IMR-90 (cell line): ENCODE measurements at regions not wholly inside any gene's neighbourhood (a gene's known extent, or its start where the extent isn't known, plus 50 kb on each side); places are given as distances from the start of the nearest gene placed in this dataset.

Source experiments
- ATAC-seq: fragments of 200-7000 bp; cut with Tn5 transposase; 2 replicates; pipeline ENCODE4 v1.9.1; 2020; ENCODE audit warnings: low read depth, mild to moderate bottlenecking, moderate library complexity
- BruUV-seq: library from RNA; stranded (reverse); fragments of 400-500 nt; replicated peaks from 2 replicates; lab custom pipeline; 2021; lab: Mats Ljungman, UMichigan
- CTCF ChIA-PET: fragments of 300-600 bp; formaldehyde crosslinking; extraction: SDS; loops from one replicate; lab custom pipeline; 2021; ENCODE audit warnings: antibody characterized with exemption; lab: Yijun Ruan, JAX
- POLR2A ChIA-PET: fragments of 300-600 bp; sonication (Branson Sonifier 250); formaldehyde crosslinking; loops from one replicate; lab custom pipeline; 2022; ENCODE audit warnings: antibody characterized with exemption; ENCODE audit not compliant: unreplicated experiment; lab: Charles Lee
- DNase-seq: peaks from one replicate; pipeline ENCODE4 v3.0.0; 2013
- H2AFZ ChIP-seq: replicated peaks from 2 replicates; pipeline ENCODE3; 2013; ENCODE audit warnings: low read length, mild to moderate bottlenecking; ENCODE audit not compliant: poor library complexity
- H2AK5ac ChIP-seq: 2 replicates; pipeline ENCODE4 v1.6.1; 2013; ENCODE audit warnings: low read depth, low read length, inconsistent platforms
- H2AK9ac ChIP-seq: replicated peaks from 2 replicates; pipeline ENCODE3; 2013; ENCODE audit warnings: mild to moderate bottlenecking, low read depth, low read length, moderate library complexity; ENCODE audit not compliant: poor library complexity
- H2BK120ac ChIP-seq: 2 replicates; pipeline ENCODE4 v1.6.1; 2013; ENCODE audit warnings: low read depth, low read length, inconsistent platforms
- H2BK15ac ChIP-seq: 3 replicates; pipeline ENCODE4 v1.6.1; 2013; ENCODE audit warnings: low read depth, low read length, inconsistent platforms
- H2BK20ac ChIP-seq: 2 replicates; pipeline ENCODE4 v1.6.1; 2013; ENCODE audit warnings: low read depth, mild to moderate bottlenecking, inconsistent platforms, low read length, moderate library complexity
- H2BK5ac ChIP-seq: 2 replicates; pipeline ENCODE4 v1.6.1; 2013; ENCODE audit warnings: mild to moderate bottlenecking, low read depth, low read length, inconsistent platforms; ENCODE audit not compliant: poor library complexity, severe bottlenecking
- H3K14ac ChIP-seq: replicated peaks from 2 replicates; pipeline ENCODE4 v1.6.1; 2013; ENCODE audit warnings: low read depth, low read length, inconsistent platforms
- H3K18ac ChIP-seq: 2 replicates; pipeline ENCODE4 v1.6.1; 2013; ENCODE audit warnings: low read depth, low read length, control low read depth
- H3K23ac ChIP-seq: 2 replicates; pipeline ENCODE4 v1.6.1; 2013; ENCODE audit warnings: low read depth, low read length, inconsistent platforms
- H3K27ac ChIP-seq: 2 replicates; pipeline ENCODE4 v1.5.1; 2013; ENCODE audit warnings: mild to moderate bottlenecking, control low read depth, low read length; ENCODE audit not compliant: insufficient read depth
- H3K27me3 ChIP-seq: 2 replicates; pipeline ENCODE4 v1.6.1; 2013; ENCODE audit warnings: low read length; ENCODE audit not compliant: control insufficient read depth, insufficient read depth
- H3K36me3 ChIP-seq: 2 replicates; pipeline ENCODE4 v1.6.1; 2013; ENCODE audit warnings: low read length, mixed read lengths; ENCODE audit not compliant: control insufficient read depth, insufficient read depth
- H3K4ac ChIP-seq: 2 replicates; pipeline ENCODE4 v1.6.1; 2013; ENCODE audit warnings: low read depth, low read length, inconsistent platforms
- H3K4me1 ChIP-seq: 2 replicates; pipeline ENCODE4 v1.6.1; 2013; ENCODE audit warnings: low read length, mixed read lengths; ENCODE audit not compliant: control insufficient read depth, insufficient read depth
- H3K4me2 ChIP-seq: 2 replicates; pipeline ENCODE4 v1.6.1; 2013; ENCODE audit warnings: low read depth, mild to moderate bottlenecking, control low read depth, low read length, moderate library complexity
- H3K4me3 ChIP-seq: 2 replicates; pipeline ENCODE4 v1.5.1; 2013; ENCODE audit warnings: low read depth, mild to moderate bottlenecking, control low read depth, low read length, moderate library complexity; ENCODE audit not compliant: insufficient read depth
- H3K56ac ChIP-seq: 2 replicates; pipeline ENCODE4 v1.6.1; 2013; ENCODE audit warnings: low read length, inconsistent platforms; ENCODE audit not compliant: insufficient read depth; ENCODE audit errors: extremely low read depth
- H3K79me1 ChIP-seq, 2 experiments: 2 replicates each; pipeline ENCODE4 v1.6.1; 2013; ENCODE audit warnings: low read length in 2 of 2, inconsistent platforms in 1 of 2, low read depth in 1 of 2
- H3K9ac ChIP-seq: 2 replicates; pipeline ENCODE4 v1.6.1; 2013; ENCODE audit warnings: low read depth, low read length, control low read depth
- H3K9me1 ChIP-seq: 2 replicates; pipeline ENCODE4 v1.6.1; 2013; ENCODE audit warnings: low read length, inconsistent platforms; ENCODE audit not compliant: insufficient read depth
- H3K9me3 ChIP-seq: 2 replicates; pipeline ENCODE4 v1.6.1; 2013; ENCODE audit warnings: low read length; ENCODE audit not compliant: control insufficient read depth, insufficient read depth
- H4K20me1 ChIP-seq: 2 replicates; pipeline ENCODE4 v1.6.1; 2013; ENCODE audit warnings: low read length, inconsistent platforms; ENCODE audit not compliant: insufficient read depth
- H4K5ac ChIP-seq: 2 replicates; pipeline ENCODE4 v1.6.1; 2013; ENCODE audit warnings: mild to moderate bottlenecking, low read depth, low read length, control low read depth
- H4K8ac ChIP-seq, 2 experiments: 2 replicates each; pipeline ENCODE4 v1.6.1; 2013; ENCODE audit warnings: low read depth in 2 of 2, low read length in 2 of 2, control low read depth in 1 of 2, inconsistent platforms in 1 of 2
- H4K91ac ChIP-seq: 2 replicates; pipeline ENCODE4 v1.6.1; 2013; ENCODE audit warnings: low read depth, low read length, inconsistent platforms; ENCODE audit not compliant: insufficient read depth
- BHLHE40 ChIP-seq: fragments of 150-350 bp; IDR thresholded peaks from 2 replicates; pipeline ENCODE4 v1.6.1; 2016; ENCODE audit warnings: mild to moderate bottlenecking, low read depth, low read length
- CEBPB ChIP-seq: IDR thresholded peaks from 2 replicates; pipeline ENCODE4 v1.6.1; 2012; ENCODE audit warnings: low read depth, low read length, improper control_type of control experiment
- CHD1 ChIP-seq: IDR thresholded peaks from 2 replicates; pipeline ENCODE4 v1.6.1; 2012; ENCODE audit warnings: low read depth, low read length, improper control_type of control experiment
- FOS ChIP-seq: fragments of 150-350 bp; IDR thresholded peaks from 2 replicates; pipeline ENCODE4 v1.6.1; 2016; ENCODE audit warnings: low read depth, low read length
- MAFK ChIP-seq: IDR thresholded peaks from 2 replicates; pipeline ENCODE4 v1.6.1; 2012; ENCODE audit warnings: low read depth, low read length, improper control_type of control experiment
- MAZ ChIP-seq: IDR thresholded peaks from 2 replicates; pipeline ENCODE4 v1.6.1; 2012; ENCODE audit warnings: low read depth, mild to moderate bottlenecking, low read length, improper control_type of control experiment, moderate library complexity, borderline replicate concordance
- MXI1 ChIP-seq: IDR thresholded peaks from 2 replicates; pipeline ENCODE4 v1.6.1; 2012; ENCODE audit warnings: low read depth, mild to moderate bottlenecking, low read length, moderate library complexity, borderline replicate concordance
- POLR2A ChIP-seq: IDR thresholded peaks from 2 replicates; pipeline ENCODE4 v1.6.1; 2012; ENCODE audit warnings: mild to moderate bottlenecking, low read depth, low read length
- RAD21 ChIP-seq: IDR thresholded peaks from 2 replicates; pipeline ENCODE4 v1.6.1; 2012; ENCODE audit warnings: low read length, improper control_type of control experiment
- RCOR1 ChIP-seq: IDR thresholded peaks from 2 replicates; pipeline ENCODE4 v1.6.1; 2012; ENCODE audit warnings: mild to moderate bottlenecking, low read length, improper control_type of control experiment; ENCODE audit not compliant: insufficient replicate concordance
- RFX5 ChIP-seq: IDR thresholded peaks from 2 replicates; pipeline ENCODE4 v1.8.0; 2012; ENCODE audit warnings: low read depth, mild to moderate bottlenecking, low read length, moderate library complexity
- SMC3 ChIP-seq: fragments of 150-350 bp; IDR thresholded peaks from 2 replicates; pipeline ENCODE4 v1.6.1; 2016; ENCODE audit warnings: low read depth, mild to moderate bottlenecking, antibody characterized with exemption, low read length, moderate library complexity
- WGBS, 2 experiments: methylation state at CpG; one replicate each; pipeline versions ENCODE4 v1.1.5 to v1.1.7; 2013; ENCODE audit warnings: missing lambda C conversion rate in 2 of 2; ENCODE audit not compliant: insufficient read length in 1 of 2; ENCODE audit errors: extremely low coverage in 2 of 2; 5-methylcytosine and 5-hydroxymethylcytosine counted together
- dilution Hi-C: fragments of 300-500 bp; cut with HindIII; formaldehyde crosslinking; loops from one replicate; pipeline ENCODE4 v1.14.3; 2018; ENCODE audit warnings: low sequenced_read_pairs; ENCODE audit not compliant: unreplicated experiment
- in situ Hi-C: fragments of 300-500 bp; cut with MboI; formaldehyde crosslinking; loops from 3 replicates; pipeline ENCODE4 v1.14.3; 2019; ENCODE audit warnings: low sequenced_read_pairs, inconsistent platforms, mixed read lengths
- intact Hi-C: fragments of 100-400 bp; cut with micrococcal nuclease; formaldehyde crosslinking; loops from 2 replicates; pipeline ENCODE4 v1.10.0; 2022
- TF ChIP-seq, protein P1 (sequence below): conservative IDR thresholded peaks from 2 replicates; pipeline ENCODE4 v1.5.1; 2012; ENCODE audit warnings: mild to moderate bottlenecking, low read depth, low read length, improper control_type of control experiment
- TF ChIP-seq, protein P2 (sequence below): fragments of 150-350 bp; IDR thresholded peaks from 2 replicates; pipeline ENCODE4 v1.6.1; 2017; ENCODE audit warnings: mild to moderate bottlenecking, antibody characterized with exemption, low read length, low read depth

DNA sequence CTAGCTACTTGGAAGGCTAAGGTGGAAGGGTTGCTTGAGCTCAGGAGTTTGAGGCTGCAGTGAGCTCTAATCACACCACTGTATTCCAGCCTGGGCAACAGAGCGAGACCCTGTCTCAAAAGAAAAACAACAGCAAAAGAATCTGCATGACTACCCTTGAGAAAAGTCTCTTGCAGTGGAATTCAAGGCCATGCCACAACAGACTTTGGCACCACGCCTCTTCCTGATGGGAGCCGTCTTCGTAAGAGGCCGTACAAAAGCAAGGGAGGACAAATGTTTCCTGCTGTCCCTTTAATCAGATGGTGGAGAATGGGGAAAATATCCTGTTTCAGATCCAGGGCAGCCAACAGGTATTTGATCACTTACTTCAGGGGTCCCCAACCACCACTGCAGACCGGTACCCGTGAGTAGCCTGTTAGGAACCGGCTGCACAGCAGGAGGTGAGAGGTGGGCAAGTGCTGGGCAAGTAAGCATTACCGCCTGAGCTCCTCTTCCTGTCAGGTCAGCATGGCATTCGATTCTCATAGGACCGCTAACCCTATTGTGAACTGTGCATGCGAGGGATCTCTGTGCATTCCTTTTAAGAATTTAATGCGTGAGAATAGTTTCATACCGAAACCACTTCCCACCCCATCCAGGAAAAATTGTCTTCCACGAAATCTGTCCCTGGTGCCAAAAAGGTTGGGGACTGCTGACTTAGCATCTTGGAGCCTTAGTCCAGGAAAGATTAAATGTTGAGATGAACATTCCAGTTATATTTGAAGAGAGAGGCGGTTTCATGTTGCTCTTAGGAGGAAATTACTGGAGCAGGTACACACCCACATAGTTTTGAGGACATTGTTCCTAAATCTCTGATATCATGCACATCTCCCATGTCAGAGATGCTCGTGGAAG lies 94.4 kb upstream of the XPO1 start:
- H3K36me3 ChIP-seq, result no peaks in the 10 kb centered on the region
- no peak overlapping the region for H3K9ac ChIP-seq
- ATAC-seq (no peak), DNase-seq (no peak)
- intact Hi-C loops, result no loop called here
- H2BK5ac ChIP-seq, result no peak overlapping the region
- POLR2A ChIA-PET, result no interaction called here
- no peaks in the 10 kb centered on the region for H3K9me1 ChIP-seq
- no peak overlapping the region for H3K4me3 ChIP-seq
- in situ Hi-C loops, result no loop called here
- H2AK9ac ChIP-seq, result peak overlapping the region; percentile 31
- H3K4me1 ChIP-seq, result peaks cover 3% of the 10 kb centered on the region
- no peak overlapping the region for H3K27ac ChIP-seq
- BruUV-seq, result no TSS peak
- no peak overlapping the region for H3K23ac ChIP-seq
- H3K18ac ChIP-seq, result no peak overlapping the region
- no peak overlapping the region for H2BK15ac ChIP-seq
- no peak overlapping the region for H3K56ac ChIP-seq
- no peaks in the 10 kb centered on the region for H3K79me1 ChIP-seq
- H3K4me2 ChIP-seq, result no peak overlapping the region
- dilution Hi-C loops, result no loop called here
- CTCF ChIA-PET, result no interaction called here
- H3K14ac ChIP-seq, result no peak overlapping the region
- no peak overlapping the region for H2BK120ac ChIP-seq
- no peaks in the 10 kb centered on the region for H3K27me3 ChIP-seq
- no peak overlapping the region for H2AK5ac ChIP-seq
- no peak overlapping the region for H4K91ac ChIP-seq
- H4K5ac ChIP-seq, result no peak overlapping the region
- no peak overlapping the region for H3K4ac ChIP-seq
- TF ChIP-seq, protein P1, sequence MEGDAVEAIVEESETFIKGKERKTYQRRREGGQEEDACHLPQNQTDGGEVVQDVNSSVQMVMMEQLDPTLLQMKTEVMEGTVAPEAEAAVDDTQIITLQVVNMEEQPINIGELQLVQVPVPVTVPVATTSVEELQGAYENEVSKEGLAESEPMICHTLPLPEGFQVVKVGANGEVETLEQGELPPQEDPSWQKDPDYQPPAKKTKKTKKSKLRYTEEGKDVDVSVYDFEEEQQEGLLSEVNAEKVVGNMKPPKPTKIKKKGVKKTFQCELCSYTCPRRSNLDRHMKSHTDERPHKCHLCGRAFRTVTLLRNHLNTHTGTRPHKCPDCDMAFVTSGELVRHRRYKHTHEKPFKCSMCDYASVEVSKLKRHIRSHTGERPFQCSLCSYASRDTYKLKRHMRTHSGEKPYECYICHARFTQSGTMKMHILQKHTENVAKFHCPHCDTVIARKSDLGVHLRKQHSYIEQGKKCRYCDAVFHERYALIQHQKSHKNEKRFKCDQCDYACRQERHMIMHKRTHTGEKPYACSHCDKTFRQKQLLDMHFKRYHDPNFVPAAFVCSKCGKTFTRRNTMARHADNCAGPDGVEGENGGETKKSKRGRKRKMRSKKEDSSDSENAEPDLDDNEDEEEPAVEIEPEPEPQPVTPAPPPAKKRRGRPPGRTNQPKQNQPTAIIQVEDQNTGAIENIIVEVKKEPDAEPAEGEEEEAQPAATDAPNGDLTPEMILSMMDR, result no peak
- TF ChIP-seq POLR2A (no peak), MAZ (no peak), MXI1 (no peak), MAFK (no peak), RCOR1 (no peak), FOS (no peak), RAD21 (no peak), CEBPB (no peak), SMC3 (no peak), BHLHE40 (no peak), RFX5 (no peak), CHD1 (no peak)
- TF ChIP-seq, protein P2, sequence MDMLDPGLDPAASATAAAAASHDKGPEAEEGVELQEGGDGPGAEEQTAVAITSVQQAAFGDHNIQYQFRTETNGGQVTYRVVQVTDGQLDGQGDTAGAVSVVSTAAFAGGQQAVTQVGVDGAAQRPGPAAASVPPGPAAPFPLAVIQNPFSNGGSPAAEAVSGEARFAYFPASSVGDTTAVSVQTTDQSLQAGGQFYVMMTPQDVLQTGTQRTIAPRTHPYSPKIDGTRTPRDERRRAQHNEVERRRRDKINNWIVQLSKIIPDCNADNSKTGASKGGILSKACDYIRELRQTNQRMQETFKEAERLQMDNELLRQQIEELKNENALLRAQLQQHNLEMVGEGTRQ, result no peak
- no peaks in the 10 kb centered on the region for H3K9me3 ChIP-seq
- H4K20me1 ChIP-seq, result no peaks in the 10 kb centered on the region
- no peak overlapping the region for H2BK20ac ChIP-seq
- no peak overlapping the region for H4K8ac ChIP-seq
- 70% methylated on average over 2 of the region's 17 CpGs; no CpG with 5 or more reads in 1 of the 2 experiments for WGBS, 2 experiments
- peak overlapping the region; percentile 63 for H2AFZ ChIP-seq
